KMS-11 (cell line): ENCODE measurements at regions not wholly inside any gene's neighbourhood (a gene's known extent, or its start where the extent isn't known, plus 50 kb on each side); places are given as distances from the start of the nearest gene placed in this dataset.

Experiments used
- H2AFZ ChIP-seq: fragments of 200-600 bp; sonication (generic); 2 replicates; pipeline ENCODE4 v1.6.1; 2016; ENCODE audit warnings: antibody characterized with exemption, mixed run types, low read depth
- H3K27ac ChIP-seq: fragments of 200-600 bp; sonication (generic); 2 replicates; pipeline ENCODE4 v1.6.1; 2016; ENCODE audit warnings: mild to moderate bottlenecking, mixed run types
- H3K27me3 ChIP-seq: fragments of 200-600 bp; sonication (generic); 2 replicates; pipeline ENCODE4 v1.6.1; 2017; ENCODE audit warnings: mild to moderate bottlenecking, low read depth, mixed run types, moderate library complexity; ENCODE audit not compliant: insufficient read depth
- H3K36me3 ChIP-seq: fragments of 200-600 bp; sonication (generic); 2 replicates; pipeline ENCODE4 v1.6.1; 2017; ENCODE audit warnings: mild to moderate bottlenecking, mixed run types; ENCODE audit not compliant: insufficient read depth
- H3K4me1 ChIP-seq: fragments of 200-600 bp; sonication (generic); 2 replicates; pipeline ENCODE4 v1.6.1; 2016; ENCODE audit warnings: mild to moderate bottlenecking, low read depth, mixed run types; ENCODE audit not compliant: poor library complexity, severe bottlenecking
- H3K4me2 ChIP-seq: fragments of 200-600 bp; sonication (generic); 2 replicates; pipeline ENCODE4 v1.7.0; 2016; ENCODE audit warnings: mild to moderate bottlenecking, mixed run types
- H3K4me3 ChIP-seq: fragments of 200-600 bp; sonication (generic); IDR thresholded peaks from 2 replicates; pipeline ENCODE4 v1.6.1; 2017; ENCODE audit warnings: low read depth, low read length, mixed read lengths; ENCODE audit not compliant: insufficient read depth
- H3K79me2 ChIP-seq: fragments of 200-600 bp; sonication (generic); 2 replicates; pipeline ENCODE4 v1.6.1; 2016; ENCODE audit warnings: low read depth, mixed run types; ENCODE audit not compliant: insufficient read depth
- H3K9ac ChIP-seq: fragments of 200-600 bp; sonication (generic); 2 replicates; pipeline ENCODE4 v1.6.1; 2016; ENCODE audit warnings: mild to moderate bottlenecking, mixed run types
- H4K20me1 ChIP-seq: fragments of 200-600 bp; sonication (generic); 2 replicates; pipeline ENCODE4 v1.6.1; 2016; ENCODE audit warnings: mild to moderate bottlenecking, mixed run types; ENCODE audit not compliant: insufficient read depth
- CTCF ChIP-seq: fragments of 200-600 bp; sonication (generic); conservative IDR thresholded peaks from 2 replicates; pipeline ENCODE4 v1.6.1; 2017; ENCODE audit warnings: low read depth, mild to moderate bottlenecking, antibody characterized with exemption, low read length, moderate library complexity, mixed read lengths

- no peak for TF ChIP-seq CTCF
Measured at GRCh38 chr5:126100767-126101166, 322.4 kb upstream of the GRAMD2B start.

GRCh38 chr5:126101901-126102300 lies 321.3 kb upstream of the GRAMD2B start:
- H3K27me3 ChIP-seq = no peaks in the 10 kb centered on the region
- no peak overlapping the region for H3K4me2 ChIP-seq
- H4K20me1 ChIP-seq = no peaks in the 10 kb centered on the region
- no peak overlapping the region for H2AFZ ChIP-seq
- H3K27ac ChIP-seq = no peak overlapping the region
- H3K79me2 ChIP-seq = no peaks in the 10 kb centered on the region
- H3K36me3 ChIP-seq = no peaks in the 10 kb centered on the region
- no peak overlapping the region for H3K4me3 ChIP-seq
- TF ChIP-seq CTCF = no peak
- no peak overlapping the region for H3K9ac ChIP-seq
- peaks cover 29% of the 10 kb centered on the region for H3K4me1 ChIP-seq

More at GRCh38 chr5:126100767-126101166, 322.4 kb upstream of the GRAMD2B start:
- Histone ChIP-seq H3K79me2 (no peaks in the 10 kb centered on the region), H3K4me1 (peaks cover 22% of the 10 kb centered on the region), H3K27ac (no peak overlapping the region), H3K4me2 (no peak overlapping the region), H3K27me3 (no peaks in the 10 kb centered on the region), H4K20me1 (no peaks in the 10 kb centered on the region), H3K4me3 (no peak overlapping the region), H2AFZ (no peak overlapping the region), H3K9ac (no peak overlapping the region), H3K36me3 (no peaks in the 10 kb centered on the region)

GRCh38 chr5:126103050-126103449 lies 320.2 kb upstream of the GRAMD2B start:
- peaks cover 29% of the 10 kb centered on the region for H3K4me1 ChIP-seq
- H3K9ac ChIP-seq = no peak overlapping the region
- H3K27ac ChIP-seq = no peak overlapping the region
- H3K4me2 ChIP-seq = no peak overlapping the region
- TF ChIP-seq CTCF = no peak
- no peaks in the 10 kb centered on the region for H3K79me2 ChIP-seq
- H4K20me1 ChIP-seq = no peaks in the 10 kb centered on the region
- H3K27me3 ChIP-seq = no peaks in the 10 kb centered on the region
- no peak overlapping the region for H3K4me3 ChIP-seq
- H3K36me3 ChIP-seq = no peaks in the 10 kb centered on the region
- no peak overlapping the region for H2AFZ ChIP-seq

- no peak overlapping the region for H3K4me3 ChIP-seq
- no peaks in the 10 kb centered on the region for H3K36me3 ChIP-seq
- H3K27ac ChIP-seq = no peak overlapping the region
- no peaks in the 10 kb centered on the region for H4K20me1 ChIP-seq
- H3K79me2 ChIP-seq = no peaks in the 10 kb centered on the region
- no peak for TF ChIP-seq CTCF
- H3K4me1 ChIP-seq = peaks cover 29% of the 10 kb centered on the region
- H3K27me3 ChIP-seq = no peaks in the 10 kb centered on the region
- H2AFZ ChIP-seq = no peak overlapping the region
- peak overlapping the region; percentile 5; the same call in 1 of the 2 replicates for H3K4me2 ChIP-seq
- H3K9ac ChIP-seq = no peak overlapping the region
Measured at GRCh38 chr5:126103868-126104267, 319.3 kb upstream of the GRAMD2B start.

- H2AFZ ChIP-seq = no peak overlapping the region
- H3K4me2 ChIP-seq = no peak overlapping the region
- H3K4me3 ChIP-seq = no peak overlapping the region
Measured at GRCh38 chr5:126104341-126104740, 318.9 kb upstream of the GRAMD2B start.

More at GRCh38 chr5:126104341-126104740, 318.9 kb upstream of the GRAMD2B start:
- no peak for TF ChIP-seq CTCF
- Histone ChIP-seq H3K27me3 (no peaks in the 10 kb centered on the region), H3K79me2 (no peaks in the 10 kb centered on the region), H3K36me3 (no peaks in the 10 kb centered on the region), H4K20me1 (no peaks in the 10 kb centered on the region), H3K9ac (no peak overlapping the region), H3K27ac (no peak overlapping the region), H3K4me1 (peaks cover 29% of the 10 kb centered on the region)
